Gastrocnemius medialis (tissue), 4 donors: ENCODE measurements at regions not wholly inside any gene's neighbourhood (a gene's known extent, or its start where the extent isn't known, plus 50 kb on each side); places are given as distances from the start of the nearest gene placed in this dataset.

Experiments
- CTCF ChIP-seq, 5 experiments: fragments of 450-650 bp in 3 of 5; fragments of 200-600 bp in 2 of 5; sonication (generic) in 2 of 5; IDR thresholded peaks in 4 of 5; conservative IDR thresholded peaks in 1 of 5; 1 replicate in 4 of 5; 2 replicates in 1 of 5; pipeline ENCODE4 v1.5.1; 2016 to 2019; ENCODE audit warnings: antibody characterized with exemption in 5 of 5, mild to moderate bottlenecking in 3 of 5, moderate library complexity in 3 of 5
- POLR2A ChIP-seq, 2 donors: fragments of 450-650 bp; IDR thresholded peaks; one replicate each; pipeline ENCODE4 v1.6.1; 2017; ENCODE audit warnings: antibody characterized with exemption in 2 of 2, mild to moderate bottlenecking in 2 of 2, moderate library complexity in 2 of 2

DNA sequence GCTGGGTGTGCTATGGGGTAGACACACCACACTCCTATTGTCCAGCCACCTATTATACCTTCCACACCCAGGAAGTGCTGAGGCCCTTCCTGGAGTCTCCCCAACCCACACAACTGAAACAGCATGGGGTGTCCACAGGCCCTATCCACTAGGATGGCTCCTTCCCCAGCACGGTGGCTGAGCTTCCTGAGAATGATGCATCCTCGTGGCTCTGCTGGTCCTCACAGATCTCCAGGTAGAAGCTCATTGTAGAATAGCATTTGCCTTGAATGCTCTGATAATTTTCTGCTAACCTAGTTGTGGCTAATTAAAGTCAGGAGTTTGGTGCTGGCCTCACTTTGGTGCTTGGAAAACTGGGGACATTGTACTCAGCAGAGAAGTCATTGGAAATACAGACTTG lies 182.6 kb downstream of the ANKRD30B start:
- TF ChIP-seq CTCF (IDR thresholded peaks at IDR 0.05 in 4 of 5, conservative IDR thresholded peaks at IDR 0.05 in 1 of 5) (no peak), POLR2A (IDR thresholded peaks at IDR 0.05) (no peak)
